ENCODE measurements at regions not wholly inside any gene's neighbourhood (a gene's known extent, or its start where the extent isn't known, plus 50 kb on each side); places are given as distances from the start of the nearest gene placed in this dataset.

DNA sequence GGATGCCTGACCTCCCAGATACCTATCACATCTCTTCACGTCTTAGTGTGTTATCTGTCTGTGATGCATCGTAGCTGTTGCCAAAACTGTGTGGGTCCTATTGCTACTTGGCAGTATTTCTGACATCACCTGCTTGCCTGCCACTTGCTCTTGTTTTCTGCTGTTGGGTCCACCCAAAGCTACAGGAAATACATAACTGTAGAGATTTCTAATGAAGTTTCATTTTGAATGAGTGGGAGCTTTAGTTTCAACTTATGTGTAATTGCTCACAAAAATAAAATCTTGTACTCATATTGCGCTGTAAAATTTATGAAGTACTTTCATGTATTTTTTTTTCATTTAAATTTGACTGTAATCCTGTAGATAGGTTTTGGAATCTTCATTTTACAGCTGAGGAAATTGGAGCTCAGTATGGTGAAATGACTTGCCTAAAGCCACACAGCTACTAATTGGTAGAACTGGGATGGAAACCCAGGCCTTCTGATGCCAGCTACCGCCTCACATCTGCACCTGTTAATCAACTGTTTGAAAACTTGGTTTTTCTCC, 113.6 kb upstream of the MAN1A1 start (continued):
- TF ChIP-seq, protein P1, sequence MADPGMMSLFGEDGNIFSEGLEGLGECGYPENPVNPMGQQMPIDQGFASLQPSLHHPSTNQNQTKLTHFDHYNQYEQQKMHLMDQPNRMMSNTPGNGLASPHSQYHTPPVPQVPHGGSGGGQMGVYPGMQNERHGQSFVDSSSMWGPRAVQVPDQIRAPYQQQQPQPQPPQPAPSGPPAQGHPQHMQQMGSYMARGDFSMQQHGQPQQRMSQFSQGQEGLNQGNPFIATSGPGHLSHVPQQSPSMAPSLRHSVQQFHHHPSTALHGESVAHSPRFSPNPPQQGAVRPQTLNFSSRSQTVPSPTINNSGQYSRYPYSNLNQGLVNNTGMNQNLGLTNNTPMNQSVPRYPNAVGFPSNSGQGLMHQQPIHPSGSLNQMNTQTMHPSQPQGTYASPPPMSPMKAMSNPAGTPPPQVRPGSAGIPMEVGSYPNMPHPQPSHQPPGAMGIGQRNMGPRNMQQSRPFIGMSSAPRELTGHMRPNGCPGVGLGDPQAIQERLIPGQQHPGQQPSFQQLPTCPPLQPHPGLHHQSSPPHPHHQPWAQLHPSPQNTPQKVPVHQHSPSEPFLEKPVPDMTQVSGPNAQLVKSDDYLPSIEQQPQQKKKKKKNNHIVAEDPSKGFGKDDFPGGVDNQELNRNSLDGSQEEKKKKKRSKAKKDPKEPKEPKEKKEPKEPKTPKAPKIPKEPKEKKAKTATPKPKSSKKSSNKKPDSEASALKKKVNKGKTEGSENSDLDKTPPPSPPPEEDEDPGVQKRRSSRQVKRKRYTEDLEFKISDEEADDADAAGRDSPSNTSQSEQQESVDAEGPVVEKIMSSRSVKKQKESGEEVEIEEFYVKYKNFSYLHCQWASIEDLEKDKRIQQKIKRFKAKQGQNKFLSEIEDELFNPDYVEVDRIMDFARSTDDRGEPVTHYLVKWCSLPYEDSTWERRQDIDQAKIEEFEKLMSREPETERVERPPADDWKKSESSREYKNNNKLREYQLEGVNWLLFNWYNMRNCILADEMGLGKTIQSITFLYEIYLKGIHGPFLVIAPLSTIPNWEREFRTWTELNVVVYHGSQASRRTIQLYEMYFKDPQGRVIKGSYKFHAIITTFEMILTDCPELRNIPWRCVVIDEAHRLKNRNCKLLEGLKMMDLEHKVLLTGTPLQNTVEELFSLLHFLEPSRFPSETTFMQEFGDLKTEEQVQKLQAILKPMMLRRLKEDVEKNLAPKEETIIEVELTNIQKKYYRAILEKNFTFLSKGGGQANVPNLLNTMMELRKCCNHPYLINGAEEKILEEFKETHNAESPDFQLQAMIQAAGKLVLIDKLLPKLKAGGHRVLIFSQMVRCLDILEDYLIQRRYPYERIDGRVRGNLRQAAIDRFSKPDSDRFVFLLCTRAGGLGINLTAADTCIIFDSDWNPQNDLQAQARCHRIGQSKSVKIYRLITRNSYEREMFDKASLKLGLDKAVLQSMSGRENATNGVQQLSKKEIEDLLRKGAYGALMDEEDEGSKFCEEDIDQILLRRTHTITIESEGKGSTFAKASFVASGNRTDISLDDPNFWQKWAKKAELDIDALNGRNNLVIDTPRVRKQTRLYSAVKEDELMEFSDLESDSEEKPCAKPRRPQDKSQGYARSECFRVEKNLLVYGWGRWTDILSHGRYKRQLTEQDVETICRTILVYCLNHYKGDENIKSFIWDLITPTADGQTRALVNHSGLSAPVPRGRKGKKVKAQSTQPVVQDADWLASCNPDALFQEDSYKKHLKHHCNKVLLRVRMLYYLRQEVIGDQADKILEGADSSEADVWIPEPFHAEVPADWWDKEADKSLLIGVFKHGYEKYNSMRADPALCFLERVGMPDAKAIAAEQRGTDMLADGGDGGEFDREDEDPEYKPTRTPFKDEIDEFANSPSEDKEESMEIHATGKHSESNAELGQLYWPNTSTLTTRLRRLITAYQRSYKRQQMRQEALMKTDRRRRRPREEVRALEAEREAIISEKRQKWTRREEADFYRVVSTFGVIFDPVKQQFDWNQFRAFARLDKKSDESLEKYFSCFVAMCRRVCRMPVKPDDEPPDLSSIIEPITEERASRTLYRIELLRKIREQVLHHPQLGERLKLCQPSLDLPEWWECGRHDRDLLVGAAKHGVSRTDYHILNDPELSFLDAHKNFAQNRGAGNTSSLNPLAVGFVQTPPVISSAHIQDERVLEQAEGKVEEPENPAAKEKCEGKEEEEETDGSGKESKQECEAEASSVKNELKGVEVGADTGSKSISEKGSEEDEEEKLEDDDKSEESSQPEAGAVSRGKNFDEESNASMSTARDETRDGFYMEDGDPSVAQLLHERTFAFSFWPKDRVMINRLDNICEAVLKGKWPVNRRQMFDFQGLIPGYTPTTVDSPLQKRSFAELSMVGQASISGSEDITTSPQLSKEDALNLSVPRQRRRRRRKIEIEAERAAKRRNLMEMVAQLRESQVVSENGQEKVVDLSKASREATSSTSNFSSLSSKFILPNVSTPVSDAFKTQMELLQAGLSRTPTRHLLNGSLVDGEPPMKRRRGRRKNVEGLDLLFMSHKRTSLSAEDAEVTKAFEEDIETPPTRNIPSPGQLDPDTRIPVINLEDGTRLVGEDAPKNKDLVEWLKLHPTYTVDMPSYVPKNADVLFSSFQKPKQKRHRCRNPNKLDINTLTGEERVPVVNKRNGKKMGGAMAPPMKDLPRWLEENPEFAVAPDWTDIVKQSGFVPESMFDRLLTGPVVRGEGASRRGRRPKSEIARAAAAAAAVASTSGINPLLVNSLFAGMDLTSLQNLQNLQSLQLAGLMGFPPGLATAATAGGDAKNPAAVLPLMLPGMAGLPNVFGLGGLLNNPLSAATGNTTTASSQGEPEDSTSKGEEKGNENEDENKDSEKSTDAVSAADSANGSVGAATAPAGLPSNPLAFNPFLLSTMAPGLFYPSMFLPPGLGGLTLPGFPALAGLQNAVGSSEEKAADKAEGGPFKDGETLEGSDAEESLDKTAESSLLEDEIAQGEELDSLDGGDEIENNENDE (IDR thresholded peaks at IDR 0.05; ENCODE audit: insufficient replicate concordance, low read length) = no peak
- TF ChIP-seq HDAC2 (IDR thresholded peaks at IDR 0.05; ENCODE audit: borderline replicate concordance in 1 of 2, low read depth in 2 of 2, low read length in 2 of 2) (no peak), FOSL1 (IDR thresholded peaks at IDR 0.05; ENCODE audit: insufficient read depth, low read depth, low read length) (no peak), KDM5A (IDR thresholded peaks at IDR 0.05; ENCODE audit: low read length) (no peak), CEBPB (IDR thresholded peaks at IDR 0.05; ENCODE audit: low read depth, low read length) (no peak), SP4 (IDR thresholded peaks at IDR 0.05; ENCODE audit: low read length) (no peak), SIX5 (IDR thresholded peaks at IDR 0.05; ENCODE audit: low read depth, low read length) (no peak), JUN (IDR thresholded peaks at IDR 0.05; ENCODE audit: low read depth, low read length) (no peak), KDM4A (IDR thresholded peaks at IDR 0.05; ENCODE audit: low read depth, low read length, severe bottlenecking) (no peak), TAF1 (IDR thresholded peaks at IDR 0.05; ENCODE audit: low read depth, low read length) (no peak), BCL11A (IDR thresholded peaks at IDR 0.05; ENCODE audit: low read depth in 2 of 2, low read length in 2 of 2) (no peak), CBX8 (IDR thresholded peaks at IDR 0.05; ENCODE audit: borderline replicate concordance, low read depth, low read length) (no peak), SP1 (IDR thresholded peaks at IDR 0.05; ENCODE audit: low read depth, low read length) (no peak)
